OCI-LY3 (cell line): ENCODE measurements at regions not wholly inside any gene's neighbourhood (a gene's known extent, or its start where the extent isn't known, plus 50 kb on each side); places are given as distances from the start of the nearest gene placed in this dataset.
A peak's percentile ranks its signal among the peaks of the same experiment; 100 is the strongest.

Experiments
- EZH2phosphoT487 ChIP-seq: fragments of 200-600 bp; shearing (Covaris generic); IDR thresholded peaks from 2 replicates; pipeline ENCODE4 v1.6.1; 2018; ENCODE audit warnings: antibody characterized with exemption, mixed run types, low read depth
- TF ChIP-seq, protein P1 (sequence below): fragments of 200-600, 300-600 bp; sonication (generic); IDR thresholded peaks from 2 replicates; pipeline ENCODE4 v1.5.1; 2014; ENCODE audit warnings: antibody characterized with exemption, low read length, low read depth

DNA sequence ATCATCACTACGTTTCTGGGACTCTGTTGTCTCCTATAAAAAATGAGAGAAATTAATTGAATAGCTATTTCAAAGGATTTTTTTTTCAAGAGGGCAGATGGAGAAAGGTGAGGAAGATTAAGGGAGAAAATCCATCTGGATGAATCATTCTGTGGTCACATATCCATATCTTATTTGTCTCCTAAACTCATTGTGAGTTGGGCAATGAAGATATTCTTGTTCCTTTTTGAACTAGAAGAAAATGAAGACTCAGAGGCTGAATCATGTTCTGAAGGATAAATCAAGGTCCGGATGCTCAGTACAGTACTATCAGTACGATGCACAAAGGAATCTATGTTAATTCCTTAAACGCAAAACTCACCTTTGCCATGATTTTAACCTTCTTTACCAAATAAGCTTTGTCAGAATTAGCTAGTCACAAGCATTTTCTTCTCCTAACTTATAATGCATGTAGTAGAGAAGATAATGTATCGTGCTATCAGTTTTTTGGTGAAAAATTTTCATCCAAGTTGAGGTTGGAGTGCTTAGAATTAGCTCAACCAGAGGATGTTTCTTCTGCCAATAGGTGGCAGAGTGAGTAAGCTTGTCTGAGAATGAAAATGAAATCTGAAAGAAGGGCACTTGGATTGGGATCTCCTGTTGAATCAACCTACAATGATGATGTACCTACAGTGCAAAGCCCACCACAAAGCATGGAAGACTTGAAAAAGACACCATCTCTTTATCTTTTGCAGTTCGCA is 446.9 kb downstream of the KIF20B start:
- TF ChIP-seq, protein P1, sequence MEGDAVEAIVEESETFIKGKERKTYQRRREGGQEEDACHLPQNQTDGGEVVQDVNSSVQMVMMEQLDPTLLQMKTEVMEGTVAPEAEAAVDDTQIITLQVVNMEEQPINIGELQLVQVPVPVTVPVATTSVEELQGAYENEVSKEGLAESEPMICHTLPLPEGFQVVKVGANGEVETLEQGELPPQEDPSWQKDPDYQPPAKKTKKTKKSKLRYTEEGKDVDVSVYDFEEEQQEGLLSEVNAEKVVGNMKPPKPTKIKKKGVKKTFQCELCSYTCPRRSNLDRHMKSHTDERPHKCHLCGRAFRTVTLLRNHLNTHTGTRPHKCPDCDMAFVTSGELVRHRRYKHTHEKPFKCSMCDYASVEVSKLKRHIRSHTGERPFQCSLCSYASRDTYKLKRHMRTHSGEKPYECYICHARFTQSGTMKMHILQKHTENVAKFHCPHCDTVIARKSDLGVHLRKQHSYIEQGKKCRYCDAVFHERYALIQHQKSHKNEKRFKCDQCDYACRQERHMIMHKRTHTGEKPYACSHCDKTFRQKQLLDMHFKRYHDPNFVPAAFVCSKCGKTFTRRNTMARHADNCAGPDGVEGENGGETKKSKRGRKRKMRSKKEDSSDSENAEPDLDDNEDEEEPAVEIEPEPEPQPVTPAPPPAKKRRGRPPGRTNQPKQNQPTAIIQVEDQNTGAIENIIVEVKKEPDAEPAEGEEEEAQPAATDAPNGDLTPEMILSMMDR, result peak; percentile 75
- TF ChIP-seq EZH2phosphoT487, result no peak
